GM20000 (cell line): ENCODE measurements at regions not wholly inside any gene's neighbourhood (a gene's known extent, or its start where the extent isn't known, plus 50 kb on each side); places are given as distances from the start of the nearest gene placed in this dataset.

Experiments used
- DNase-seq: peaks from one replicate; pipeline ENCODE4 v3.0.0; 2012; ENCODE audit warnings: low spot score
- TF ChIP-seq, protein P1 (sequence below): IDR thresholded peaks from 2 replicates; pipeline ENCODE4 v1.5.1; 2012; ENCODE audit warnings: mild to moderate bottlenecking, control low read depth; ENCODE audit errors: extremely low read depth, missing control alignments

DNA sequence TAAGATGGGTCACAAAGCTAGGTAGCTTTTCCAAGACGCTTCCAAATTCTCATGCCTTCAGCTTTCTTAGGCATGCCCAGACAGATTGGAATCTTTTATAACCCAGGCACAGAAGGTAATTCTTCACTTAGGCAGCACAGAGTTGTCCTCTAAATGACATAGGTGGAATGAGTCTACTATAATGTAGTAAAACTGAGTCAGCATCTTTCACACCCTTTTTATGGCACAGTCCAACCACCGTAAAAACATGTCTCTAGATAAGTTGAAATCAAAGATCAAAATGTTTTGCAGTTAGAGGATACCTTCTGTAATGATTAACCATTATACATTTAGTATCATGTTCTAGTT lies 128.4 kb upstream of the FAT1 start:
- DNase-seq: no peak
- TF ChIP-seq, protein P1, sequence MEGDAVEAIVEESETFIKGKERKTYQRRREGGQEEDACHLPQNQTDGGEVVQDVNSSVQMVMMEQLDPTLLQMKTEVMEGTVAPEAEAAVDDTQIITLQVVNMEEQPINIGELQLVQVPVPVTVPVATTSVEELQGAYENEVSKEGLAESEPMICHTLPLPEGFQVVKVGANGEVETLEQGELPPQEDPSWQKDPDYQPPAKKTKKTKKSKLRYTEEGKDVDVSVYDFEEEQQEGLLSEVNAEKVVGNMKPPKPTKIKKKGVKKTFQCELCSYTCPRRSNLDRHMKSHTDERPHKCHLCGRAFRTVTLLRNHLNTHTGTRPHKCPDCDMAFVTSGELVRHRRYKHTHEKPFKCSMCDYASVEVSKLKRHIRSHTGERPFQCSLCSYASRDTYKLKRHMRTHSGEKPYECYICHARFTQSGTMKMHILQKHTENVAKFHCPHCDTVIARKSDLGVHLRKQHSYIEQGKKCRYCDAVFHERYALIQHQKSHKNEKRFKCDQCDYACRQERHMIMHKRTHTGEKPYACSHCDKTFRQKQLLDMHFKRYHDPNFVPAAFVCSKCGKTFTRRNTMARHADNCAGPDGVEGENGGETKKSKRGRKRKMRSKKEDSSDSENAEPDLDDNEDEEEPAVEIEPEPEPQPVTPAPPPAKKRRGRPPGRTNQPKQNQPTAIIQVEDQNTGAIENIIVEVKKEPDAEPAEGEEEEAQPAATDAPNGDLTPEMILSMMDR: no peak

DNA sequence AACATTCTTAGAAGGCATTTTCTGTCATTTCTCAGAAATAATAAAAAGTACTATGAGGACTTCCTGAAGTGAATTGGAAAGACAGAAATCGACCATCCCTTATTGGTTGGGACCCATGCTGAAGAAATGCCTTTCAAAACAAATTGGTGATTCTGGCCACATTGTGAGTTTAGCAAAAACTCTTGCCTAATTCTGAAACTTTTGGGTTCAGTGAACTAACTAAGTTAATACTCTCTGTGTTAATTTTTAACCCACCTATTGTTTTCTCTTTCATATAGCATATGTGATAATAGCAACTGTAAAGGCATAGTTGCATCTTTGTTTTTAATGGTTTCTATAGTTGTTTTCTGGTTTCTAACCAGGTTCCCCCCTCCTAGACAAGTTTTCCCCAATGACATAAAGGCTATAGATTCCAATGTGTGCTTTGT lies 129.3 kb upstream of the FAT1 start:
- no peak for DNase-seq
- TF ChIP-seq, protein P1: no peak

DNA sequence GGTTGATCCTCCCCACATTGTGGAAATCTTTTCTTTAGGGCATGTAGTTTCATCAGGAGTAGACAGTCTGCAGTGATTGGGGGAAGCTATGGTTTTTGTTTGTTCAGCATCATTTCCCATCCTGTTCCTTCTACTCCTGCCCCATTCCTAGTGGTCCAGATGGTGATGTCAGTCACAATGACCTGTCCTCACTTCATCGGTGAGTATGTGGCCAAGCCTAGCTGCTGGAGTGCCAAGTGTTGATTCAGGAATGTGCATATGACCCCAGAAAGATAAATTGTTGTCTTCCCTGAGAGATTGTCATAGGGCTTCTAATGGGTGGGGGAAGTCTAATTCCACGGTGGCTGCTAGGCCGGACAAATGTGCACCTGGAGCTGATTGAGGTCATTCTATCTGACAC lies 130.6 kb upstream of the FAT1 start:
- TF ChIP-seq, protein P1: no peak
- no peak for DNase-seq

DNA sequence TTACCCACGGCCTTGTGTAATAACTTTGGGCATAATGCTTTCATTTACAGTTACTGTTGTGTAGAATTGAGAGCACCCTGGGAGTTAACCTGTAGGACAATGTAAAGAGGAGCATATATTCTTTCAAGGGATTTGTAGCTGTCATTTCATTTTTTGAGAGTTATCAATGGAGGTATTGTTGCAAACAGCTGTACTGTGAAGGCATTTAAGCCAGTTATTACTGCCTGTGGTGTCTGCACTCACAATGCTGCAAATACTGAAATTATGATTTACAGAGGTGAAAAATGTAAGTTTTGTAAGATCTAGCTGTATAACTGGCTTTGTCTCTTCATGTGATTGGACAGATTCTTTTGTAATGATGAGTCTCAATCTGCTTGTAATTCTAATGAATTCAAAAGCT lies 131.5 kb upstream of the FAT1 start:
- DNase-seq: no peak
- TF ChIP-seq, protein P1: no peak

DNA sequence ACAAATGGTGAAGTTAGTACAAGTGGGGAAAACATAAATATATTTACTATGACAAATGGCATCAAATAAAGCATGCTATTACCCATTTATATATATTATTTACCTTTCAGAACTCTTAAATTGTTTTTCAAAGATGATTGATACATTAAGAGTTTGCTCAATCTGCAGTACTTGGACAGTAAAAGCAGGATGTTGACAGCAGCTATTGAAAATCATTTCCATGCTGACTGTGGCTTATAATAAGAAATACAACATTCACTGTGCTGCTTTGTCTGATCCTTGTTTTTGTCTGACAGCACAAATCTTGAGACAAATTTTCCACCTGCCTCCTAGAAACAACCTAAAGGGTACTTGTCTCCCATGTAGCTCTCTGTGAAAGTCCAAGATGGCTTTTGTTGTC lies 134.1 kb upstream of the FAT1 start:
- DNase-seq: no peak
- TF ChIP-seq, protein P1: no peak

DNA sequence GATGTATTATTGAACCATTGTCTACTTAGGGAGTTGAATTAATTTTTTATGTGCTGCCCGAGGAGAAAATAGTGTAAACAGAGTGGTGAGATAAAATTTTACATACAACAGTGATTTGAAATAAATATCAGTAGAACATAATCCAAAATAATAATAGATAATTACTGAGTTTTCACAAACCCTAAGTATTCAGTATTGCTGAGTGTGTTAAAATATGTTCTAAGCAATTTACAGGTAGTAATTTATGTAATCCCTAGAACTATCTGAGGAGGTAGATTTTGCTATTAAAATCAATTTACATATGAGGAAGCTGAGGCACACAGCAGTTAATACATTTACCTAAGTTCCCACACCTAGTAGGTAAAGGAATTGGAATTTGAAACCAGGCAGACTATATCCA lies 134.7 kb upstream of the FAT1 start:
- DNase-seq: no peak
- TF ChIP-seq, protein P1: no peak

DNA sequence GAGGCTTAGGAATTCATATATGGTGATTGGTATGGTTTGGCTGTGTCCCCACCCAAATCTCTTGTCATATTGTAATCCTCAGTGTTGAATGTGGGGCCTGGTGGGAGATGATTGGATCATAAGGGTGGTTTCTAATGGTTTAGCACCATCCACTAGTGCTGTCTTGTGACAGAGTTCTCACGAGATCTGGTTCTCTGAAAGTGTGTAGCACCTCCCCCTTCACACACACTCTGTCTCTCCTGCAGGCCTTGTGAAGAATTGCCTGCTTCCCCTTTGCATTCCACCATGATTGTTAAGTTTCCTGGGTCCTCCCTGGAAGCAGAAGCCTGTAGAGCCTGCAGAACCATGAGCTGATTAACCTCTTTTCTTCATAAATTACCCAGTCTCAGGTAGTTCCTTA lies 135.8 kb upstream of the FAT1 start:
- DNase-seq: no peak
- TF ChIP-seq, protein P1: no peak

DNA sequence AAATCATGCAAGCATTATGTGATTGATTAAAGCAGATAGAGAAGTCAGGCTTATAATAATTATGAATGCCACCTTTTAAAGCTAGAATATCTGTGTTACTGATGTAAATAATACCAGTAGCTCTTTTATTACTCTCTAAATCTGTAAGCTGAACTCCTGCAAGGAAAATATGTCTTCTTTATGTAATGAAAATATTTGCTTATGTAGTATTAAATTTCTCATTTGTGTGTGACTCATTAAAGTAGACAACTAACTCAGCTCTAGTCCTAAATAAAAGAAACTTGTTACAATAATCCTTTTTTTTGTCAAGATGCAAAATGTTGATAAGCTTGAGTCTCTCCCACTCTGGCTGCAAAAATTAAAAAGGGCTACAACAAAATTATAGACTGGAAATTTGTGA lies 137.7 kb upstream of the FAT1 start:
- DNase-seq: no peak
- TF ChIP-seq, protein P1: no peak
